T-cell (primary cell): ENCODE measurements at regions not wholly inside any gene's neighbourhood (a gene's known extent, or its start where the extent isn't known, plus 50 kb on each side); places are given as distances from the start of the nearest gene placed in this dataset.

Source experiments
- ATAC-seq, 4 experiments: fragments of 200-7000 bp in 3 of 4; fragments of 150-1000 bp in 1 of 4; cut with Tn5 transposase; replicated peaks in 1 of 4; 1 replicate in 3 of 4; 2 replicates in 1 of 4; pipeline ENCODE4 v1.10.0; 2021; ENCODE audit warnings: moderate library complexity in 3 of 4, mild to moderate bottlenecking in 2 of 4, moderate number of reproducible peaks in 1 of 4
- CTCF ChIA-PET, 2 donors: fragments of 300-600 bp; sonication (Branson Sonifier 250); formaldehyde crosslinking; loops; one replicate each; lab custom pipeline; 2022; ENCODE audit warnings: antibody characterized with exemption in 2 of 2; lab: Charles Lee
- POLR2A ChIA-PET, 2 donors: fragments of 300-600 bp; sonication (Branson Sonifier 250); formaldehyde crosslinking; loops; one replicate each; lab custom pipeline; 2022; ENCODE audit warnings: antibody characterized with exemption in 2 of 2; lab: Charles Lee
- DNase-seq, 35 experiments: peaks; one replicate each; pipeline versions ENCODE4 v3.0.0 to v3.0.0-alpha.2; 2013 to 2023
- H3K27ac ChIP-seq: one replicate; pipeline ENCODE4 v1.5.1; 2013; ENCODE audit warnings: low read length
- H3K27me3 ChIP-seq, 2 experiments: replicated peaks in 1 of 2; 1 replicate in 1 of 2; 2 replicates in 1 of 2; pipeline versions ENCODE4 v1.6.1 to v1.7.0; 2013; ENCODE audit warnings: low read length in 1 of 2, mixed read lengths in 1 of 2; ENCODE audit not compliant: control insufficient read depth in 2 of 2, insufficient read depth in 2 of 2; ENCODE audit errors: extremely low read depth in 1 of 2
- H3K36me3 ChIP-seq, 2 donors: 1 replicate in 1 of 2; 2 replicates in 1 of 2; pipeline versions ENCODE4 v1.6.1 to v1.7.0; 2013; ENCODE audit warnings: low read length in 1 of 2; ENCODE audit not compliant: control insufficient read depth in 2 of 2, insufficient read depth in 1 of 2; ENCODE audit errors: extremely low read depth in 1 of 2
- H3K4me1 ChIP-seq, 2 experiments: 1 replicate in 1 of 2; 2 replicates in 1 of 2; pipeline versions ENCODE4 v1.6.1 to v1.7.0; 2013; ENCODE audit warnings: low read length in 2 of 2, mixed read lengths in 1 of 2; ENCODE audit not compliant: insufficient read depth in 2 of 2, control insufficient read depth in 1 of 2; ENCODE audit errors: extremely low read depth in 1 of 2
- H3K4me3 ChIP-seq, 2 donors: 1 replicate in 1 of 2; 2 replicates in 1 of 2; pipeline versions ENCODE4 v1.5.1 to v1.7.0; 2013; ENCODE audit warnings: mild to moderate bottlenecking in 2 of 2, low read length in 1 of 2, moderate library complexity in 1 of 2; ENCODE audit not compliant: control insufficient read depth in 1 of 2; ENCODE audit errors: extremely low read depth in 1 of 2
- H3K9me3 ChIP-seq: 2 replicates; pipeline ENCODE4 v1.7.0; 2013
- H3K27ac Mint-ChIP-seq, 2 donors: one replicate each; pipeline ENCODE4 v1.8.0; 2020 to 2021; ENCODE audit warnings: mild to moderate bottlenecking in 2 of 2, mixed read lengths in 2 of 2
- H3K27me3 Mint-ChIP-seq, 2 donors: one replicate each; pipeline ENCODE4 v1.8.0; 2021 to 2022; ENCODE audit warnings: mixed read lengths in 2 of 2
- H3K36me3 Mint-ChIP-seq: one replicate; pipeline ENCODE4 v1.8.0; 2021; ENCODE audit warnings: mixed read lengths
- H3K4me1 Mint-ChIP-seq, 3 donors: one replicate each; pipeline ENCODE4 v1.8.0; 2020 to 2022; ENCODE audit warnings: mixed read lengths in 3 of 3, mild to moderate bottlenecking in 1 of 3
- H3K4me3 Mint-ChIP-seq, 3 donors: one replicate each; pipeline ENCODE4 v1.8.0; 2020 to 2022; ENCODE audit warnings: mild to moderate bottlenecking in 3 of 3, mixed read lengths in 3 of 3, moderate library complexity in 3 of 3
- H3K9me3 Mint-ChIP-seq, 3 donors: one replicate each; pipeline ENCODE4 v1.8.0; 2020 to 2022; ENCODE audit warnings: mixed read lengths in 3 of 3
- WGBS: methylation state at CpG from one replicate; pipeline ENCODE4 v1.1.5; 2013; ENCODE audit warnings: missing lambda C conversion rate; ENCODE audit not compliant: insufficient coverage; 5-methylcytosine and 5-hydroxymethylcytosine counted together

- no peak overlapping the region for H3K27ac ChIP-seq
- ATAC-seq, result no peak
- H3K27ac Mint-ChIP-seq, result no peak overlapping the region
- CTCF ChIA-PET, result no interaction called here
- no peaks in the 10 kb centered on the region for H3K9me3 ChIP-seq
- WGBS, result no CpG with 5 or more reads among the region's 3 CpGs
- no peaks in the 10 kb centered on the region for H3K27me3 Mint-ChIP-seq
- H3K4me1 Mint-ChIP-seq, result no peaks in the 10 kb centered on the region
- no peak overlapping the region for H3K4me3 Mint-ChIP-seq
- H3K36me3 Mint-ChIP-seq, result no peaks in the 10 kb centered on the region
- no peaks in the 10 kb centered on the region for H3K4me1 ChIP-seq
- no peak overlapping the region for H3K4me3 ChIP-seq
- no peaks in the 10 kb centered on the region for H3K36me3 ChIP-seq
- POLR2A ChIA-PET, result no interaction called here
- H3K9me3 Mint-ChIP-seq, result peaks cover 5 to 28% (median 10%) of the 10 kb centered on the region in 3 donors
- no peak for DNase-seq
- no peaks in the 10 kb centered on the region for H3K27me3 ChIP-seq
Observed at GRCh38 chr13:63026285-63026797, 1610.7 kb upstream of the PCDH20 start.

GRCh38 chr13:63025741-63026140 lies 1610.1 kb upstream of the PCDH20 start:
- H3K4me1 Mint-ChIP-seq, result no peaks in the 10 kb centered on the region
- no peaks in the 10 kb centered on the region for H3K27me3 Mint-ChIP-seq
- Histone ChIP-seq H3K4me3 (no peak overlapping the region), H3K27ac (no peak overlapping the region), H3K27me3 (no peaks in the 10 kb centered on the region), H3K36me3 (no peaks in the 10 kb centered on the region), H3K4me1 (no peaks in the 10 kb centered on the region), H3K9me3 (no peaks in the 10 kb centered on the region)
- H3K27ac Mint-ChIP-seq, result no peak overlapping the region
- WGBS, result no CpG with 5 or more reads among the region's 1 CpG
- DNase-seq, result no peak
- CTCF ChIA-PET, result no interaction called here
- POLR2A ChIA-PET, result no interaction called here
- H3K4me3 Mint-ChIP-seq, result no peak overlapping the region
- H3K9me3 Mint-ChIP-seq, result peaks cover 5 to 28% (median 10%) of the 10 kb centered on the region in 3 donors
- no peak for ATAC-seq
- no peaks in the 10 kb centered on the region for H3K36me3 Mint-ChIP-seq

- DNase-seq (no peak), ATAC-seq (no peak)
- no peak overlapping the region for H3K27ac ChIP-seq
- ChIA-PET POLR2A (no interaction called here), CTCF (no interaction called here)
- WGBS, result 73% methylated on average over 2 of the region's 3 CpGs
- no peaks in the 10 kb centered on the region for H3K4me1 Mint-ChIP-seq
- H3K4me3 ChIP-seq, result no peak overlapping the region
- no peak overlapping the region for H3K27ac Mint-ChIP-seq
- H3K27me3 ChIP-seq, result no peaks in the 10 kb centered on the region
- no peaks in the 10 kb centered on the region for H3K36me3 Mint-ChIP-seq
- H3K9me3 ChIP-seq, result no peaks in the 10 kb centered on the region
- no peaks in the 10 kb centered on the region for H3K4me1 ChIP-seq
- H3K36me3 ChIP-seq, result no peaks in the 10 kb centered on the region
- peaks cover 1 to 23% (median 4%) of the 10 kb centered on the region in 3 donors for H3K9me3 Mint-ChIP-seq
- no peak overlapping the region for H3K4me3 Mint-ChIP-seq
- no peaks in the 10 kb centered on the region for H3K27me3 Mint-ChIP-seq
Observed at GRCh38 chr13:63024458-63024857, 1608.8 kb upstream of the PCDH20 start.

- WGBS, result no CpG with 5 or more reads among the region's 2 CpGs
- ChIA-PET POLR2A (no interaction called here), CTCF (no interaction called here)
- H3K9me3 ChIP-seq, result no peaks in the 10 kb centered on the region
- no peaks in the 10 kb centered on the region for H3K4me1 Mint-ChIP-seq
- H3K27me3 ChIP-seq, result no peaks in the 10 kb centered on the region
- ATAC-seq (no peak), DNase-seq (no peak)
- no peak overlapping the region for H3K4me3 Mint-ChIP-seq
- no peaks in the 10 kb centered on the region for H3K4me1 ChIP-seq
- H3K4me3 ChIP-seq, result no peak overlapping the region
- H3K27me3 Mint-ChIP-seq, result no peaks in the 10 kb centered on the region
- H3K36me3 Mint-ChIP-seq, result no peaks in the 10 kb centered on the region
- no peak overlapping the region for H3K27ac ChIP-seq
- peaks cover 20 to 43% (median 28%) of the 10 kb centered on the region in 3 donors for H3K9me3 Mint-ChIP-seq
- H3K36me3 ChIP-seq, result no peaks in the 10 kb centered on the region
- no peak overlapping the region for H3K27ac Mint-ChIP-seq
Observed at GRCh38 chr13:63011996-63012395, 1596.3 kb upstream of the PCDH20 start.

GRCh38 chr13:63010072-63010658 lies 1594.5 kb upstream of the PCDH20 start:
- H3K4me1 Mint-ChIP-seq, result no peaks in the 10 kb centered on the region
- no peaks in the 10 kb centered on the region for H3K9me3 ChIP-seq
- H3K4me3 Mint-ChIP-seq, result no peak overlapping the region
- H3K4me1 ChIP-seq, result no peaks in the 10 kb centered on the region
- H3K27me3 ChIP-seq, result no peaks in the 10 kb centered on the region
- peaks cover 28 to 37% (median 37%) of the 10 kb centered on the region in 3 donors for H3K9me3 Mint-ChIP-seq
- H3K27ac ChIP-seq, result no peak overlapping the region
- no peak overlapping the region for H3K27ac Mint-ChIP-seq
- no peaks in the 10 kb centered on the region for H3K27me3 Mint-ChIP-seq
- ATAC-seq (no peak), DNase-seq (no peak)
- ChIA-PET CTCF (no interaction called here), POLR2A (no interaction called here)
- no peak overlapping the region for H3K4me3 ChIP-seq
- H3K36me3 ChIP-seq, result no peaks in the 10 kb centered on the region
- H3K36me3 Mint-ChIP-seq, result no peaks in the 10 kb centered on the region

- Histone ChIP-seq H3K36me3 (no peaks in the 10 kb centered on the region), H3K27me3 (no peaks in the 10 kb centered on the region), H3K4me1 (no peaks in the 10 kb centered on the region), H3K9me3 (no peaks in the 10 kb centered on the region), H3K4me3 (no peak overlapping the region), H3K27ac (no peak overlapping the region)
- Mint-ChIP-seq H3K36me3 (no peaks in the 10 kb centered on the region), H3K4me3 (no peak overlapping the region), H3K27me3 (no peaks in the 10 kb centered on the region), H3K27ac (no peak overlapping the region), H3K4me1 (no peaks in the 10 kb centered on the region), H3K9me3 (peaks cover 29 to 49% (median 29%) of the 10 kb centered on the region in 3 donors)
- CTCF ChIA-PET, result no interaction called here
- DNase-seq, result no peak
- ATAC-seq, result no peak
- POLR2A ChIA-PET, result no interaction called here
Observed at GRCh38 chr13:63005625-63006024, 1590.0 kb upstream of the PCDH20 start.

- Histone ChIP-seq H3K36me3 (no peaks in the 10 kb centered on the region), H3K9me3 (no peaks in the 10 kb centered on the region), H3K27me3 (no peaks in the 10 kb centered on the region), H3K27ac (no peak overlapping the region), H3K4me3 (no peak overlapping the region), H3K4me1 (peaks cover 0 to 6% of the 10 kb centered on the region in 2 experiments)
- H3K36me3 Mint-ChIP-seq, result no peaks in the 10 kb centered on the region
- ChIA-PET POLR2A (no interaction called here), CTCF (no interaction called here)
- ATAC-seq (no peak), DNase-seq (no peak)
- H3K4me3 Mint-ChIP-seq, result no peak overlapping the region
- H3K27ac Mint-ChIP-seq, result no peak overlapping the region
- peaks cover 8 to 46% (median 10%) of the 10 kb centered on the region in 3 donors for H3K9me3 Mint-ChIP-seq
- H3K4me1 Mint-ChIP-seq, result no peaks in the 10 kb centered on the region
- WGBS, result no CpG with 5 or more reads among the region's 1 CpG
- H3K27me3 Mint-ChIP-seq, result no peaks in the 10 kb centered on the region
Observed at GRCh38 chr13:62997696-62998095, 1582.0 kb upstream of the PCDH20 start.
